H1 (cell line): ENCODE measurements at regions not wholly inside any gene's neighbourhood (a gene's known extent, or its start where the extent isn't known, plus 50 kb on each side); places are given as distances from the start of the nearest gene placed in this dataset.

ENCODE experiments used
- BCL11A ChIP-seq, 2 experiments: IDR thresholded peaks; one replicate each; pipeline ENCODE4 v1.6.1; 2011; ENCODE audit warnings: low read depth in 2 of 2, low read length in 2 of 2, mild to moderate bottlenecking in 2 of 2
- CBX5 ChIP-seq: fragments of 300-800, 300-1000 bp; sonication (generic); IDR thresholded peaks from 2 replicates; pipeline ENCODE4 v1.7.1; 2016; ENCODE audit warnings: antibody characterized with exemption, low read length, low read depth
- CEBPB ChIP-seq: IDR thresholded peaks from 2 replicates; pipeline ENCODE4 v1.6.1; 2012; ENCODE audit warnings: low read depth, low read length
- CTBP2 ChIP-seq: IDR thresholded peaks from 2 replicates; pipeline ENCODE4 v1.7.0; 2011; ENCODE audit warnings: borderline replicate concordance, mild to moderate bottlenecking, moderate library complexity, mixed read lengths, low read length; ENCODE audit not compliant: insufficient read depth, insufficient read length
- CTCF ChIP-seq, 3 experiments: IDR thresholded peaks; 1 replicate in 2 of 3; 2 replicates in 1 of 3; pipeline versions ENCODE4 v1.5.1 to v1.6.1; 2011; ENCODE audit warnings: low read length in 3 of 3, mild to moderate bottlenecking in 3 of 3, inconsistent platforms in 2 of 3, low read depth in 1 of 3, moderate library complexity in 1 of 3; ENCODE audit not compliant: insufficient read depth in 1 of 3; ENCODE audit errors: control extremely low read depth in 1 of 3
- EZH2 ChIP-seq: fragments of 200-600 bp; sonication (generic); IDR thresholded peaks from 2 replicates; pipeline ENCODE4 v1.7.1; 2012; ENCODE audit warnings: low read depth, mild to moderate bottlenecking, moderate library complexity, low read length, inconsistent platforms; ENCODE audit not compliant: severe bottlenecking
- HDAC2 ChIP-seq, 2 experiments: fragments of 300-600 bp in 1 of 2; sonication (generic) in 1 of 2; IDR thresholded peaks; 2 replicates each; pipeline ENCODE4 v1.6.1; 2011 to 2012; ENCODE audit warnings: low read depth in 2 of 2, low read length in 2 of 2, mild to moderate bottlenecking in 2 of 2, moderate library complexity in 2 of 2, borderline replicate concordance in 1 of 2, inconsistent platforms in 1 of 2
- MAFK ChIP-seq: IDR thresholded peaks from 2 replicates; pipeline ENCODE4 v1.6.1; 2012; ENCODE audit warnings: low read depth, mild to moderate bottlenecking, improper control_type of control experiment, low read length
- PHF8 ChIP-seq: fragments of 200-600 bp; sonication (generic); conservative IDR thresholded peaks from 2 replicates; pipeline ENCODE4 v1.7.1; 2012; ENCODE audit warnings: low read depth, mild to moderate bottlenecking, inconsistent platforms, low read length, moderate library complexity
- POLR2A ChIP-seq, 2 experiments: IDR thresholded peaks; 1 replicate in 1 of 2; 2 replicates in 1 of 2; pipeline ENCODE4 v1.6.1; 2011; ENCODE audit warnings: low read depth in 2 of 2, low read length in 2 of 2, mild to moderate bottlenecking in 2 of 2; ENCODE audit errors: control extremely low read depth in 1 of 2
- POLR2AphosphoS5 ChIP-seq: IDR thresholded peaks from 2 replicates; pipeline ENCODE4 v1.6.1; 2011; ENCODE audit warnings: low read depth, low read length
- RFX5 ChIP-seq: IDR thresholded peaks from 2 replicates; pipeline ENCODE4 v1.6.1; 2011; ENCODE audit warnings: low read depth, low read length, improper control_type of control experiment, borderline replicate concordance
- SAP30 ChIP-seq: fragments of 300-600 bp; sonication (generic); IDR thresholded peaks from 2 replicates; pipeline ENCODE4 v1.7.1; 2012; ENCODE audit warnings: low read length, moderate library complexity, mild to moderate bottlenecking, inconsistent platforms; ENCODE audit not compliant: insufficient read depth, insufficient replicate concordance
- SRF ChIP-seq: IDR thresholded peaks from 2 replicates; pipeline ENCODE4 v1.6.1; 2011; ENCODE audit warnings: mild to moderate bottlenecking, low read depth, low read length, moderate library complexity
- ZNF274 ChIP-seq: IDR thresholded peaks from 2 replicates; pipeline ENCODE4 v1.7.0; 2012; ENCODE audit warnings: low read length, borderline replicate concordance; ENCODE audit errors: extremely low read depth

GRCh38 chr7:11221984-11222383 is 248.3 kb downstream of the PHF14 start (continued):
- TF ChIP-seq SRF (no peak), MAFK (no peak), CBX5 (no peak), POLR2AphosphoS5 (no peak), HDAC2 (IDR thresholded peaks at IDR 0.05; ENCODE audit: borderline replicate concordance in 1 of 2, low read depth in 2 of 2, low read length in 2 of 2) (no peak), SAP30 (no peak), CEBPB (no peak), CTCF (IDR thresholded peaks at IDR 0.05; ENCODE audit: control extremely low read depth in 1 of 3, insufficient read depth in 1 of 3, low read depth in 1 of 3, low read length in 3 of 3) (no peak), POLR2A (IDR thresholded peaks at IDR 0.05; ENCODE audit: control extremely low read depth in 1 of 2, low read depth in 2 of 2, low read length in 2 of 2) (no peak), EZH2 (no peak), RFX5 (no peak), PHF8 (no peak), CTBP2 (no peak), BCL11A (IDR thresholded peaks at IDR 0.05; ENCODE audit: low read depth in 2 of 2, low read length in 2 of 2) (no peak), ZNF274 (no peak)
- TF ChIP-seq, all 59 proteins: peak for 0
